M059J (cell line): ENCODE measurements at regions not wholly inside any gene's neighbourhood (a gene's known extent, or its start where the extent isn't known, plus 50 kb on each side); places are given as distances from the start of the nearest gene placed in this dataset.

ENCODE experiments used
- DNase-seq: peaks from one replicate; pipeline ENCODE4 v3.0.0-alpha.2; 2012; ENCODE audit warnings: low read depth

DNA sequence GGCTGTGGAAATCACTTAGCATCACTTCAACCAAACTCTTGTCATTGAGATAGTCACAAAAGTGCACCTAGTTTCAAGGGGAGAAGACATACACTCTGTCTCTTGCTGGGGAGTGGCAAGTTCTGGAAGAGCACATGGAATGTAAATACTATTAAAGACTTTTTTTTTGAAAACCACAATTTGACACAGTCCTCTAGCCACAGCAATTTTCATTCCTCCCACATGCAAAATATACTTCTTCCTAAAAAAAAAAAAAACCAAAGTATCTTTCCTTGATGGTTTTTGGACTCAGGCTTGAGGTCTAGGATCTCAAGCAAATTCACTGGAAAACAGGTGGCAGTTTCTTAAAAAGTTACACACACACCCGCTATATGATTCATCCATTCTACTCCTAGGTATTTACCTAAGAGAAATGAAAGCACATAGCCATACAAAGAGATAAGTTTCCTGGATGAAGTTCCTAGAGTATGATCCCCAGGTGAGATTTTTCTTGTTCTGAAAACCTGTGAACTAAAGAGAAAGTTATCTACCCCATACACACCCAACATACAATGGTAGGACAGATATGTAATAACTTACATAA, 295.8 kb downstream of the SP3 start:
- peak; percentile 48 for DNase-seq

DNA sequence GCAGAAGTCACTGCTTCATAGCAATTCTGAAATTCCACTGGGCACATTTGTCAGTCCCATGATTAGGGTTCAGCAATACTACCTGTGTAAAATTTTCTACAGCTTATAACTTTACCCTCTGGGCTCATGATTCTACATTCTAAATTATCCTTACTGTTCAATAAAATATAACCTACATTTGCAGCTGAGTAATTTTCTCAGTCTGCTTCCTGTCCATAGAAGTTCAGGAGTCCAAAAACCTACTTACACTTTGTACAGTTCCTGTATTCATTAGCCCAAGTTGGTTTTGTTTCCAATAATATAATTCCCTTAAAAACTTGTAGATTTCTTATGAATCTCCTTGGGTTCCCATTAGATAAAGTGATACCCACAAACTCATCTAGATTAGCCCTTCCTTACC, 295.3 kb downstream of the SP3 start:
- no peak for DNase-seq

DNA sequence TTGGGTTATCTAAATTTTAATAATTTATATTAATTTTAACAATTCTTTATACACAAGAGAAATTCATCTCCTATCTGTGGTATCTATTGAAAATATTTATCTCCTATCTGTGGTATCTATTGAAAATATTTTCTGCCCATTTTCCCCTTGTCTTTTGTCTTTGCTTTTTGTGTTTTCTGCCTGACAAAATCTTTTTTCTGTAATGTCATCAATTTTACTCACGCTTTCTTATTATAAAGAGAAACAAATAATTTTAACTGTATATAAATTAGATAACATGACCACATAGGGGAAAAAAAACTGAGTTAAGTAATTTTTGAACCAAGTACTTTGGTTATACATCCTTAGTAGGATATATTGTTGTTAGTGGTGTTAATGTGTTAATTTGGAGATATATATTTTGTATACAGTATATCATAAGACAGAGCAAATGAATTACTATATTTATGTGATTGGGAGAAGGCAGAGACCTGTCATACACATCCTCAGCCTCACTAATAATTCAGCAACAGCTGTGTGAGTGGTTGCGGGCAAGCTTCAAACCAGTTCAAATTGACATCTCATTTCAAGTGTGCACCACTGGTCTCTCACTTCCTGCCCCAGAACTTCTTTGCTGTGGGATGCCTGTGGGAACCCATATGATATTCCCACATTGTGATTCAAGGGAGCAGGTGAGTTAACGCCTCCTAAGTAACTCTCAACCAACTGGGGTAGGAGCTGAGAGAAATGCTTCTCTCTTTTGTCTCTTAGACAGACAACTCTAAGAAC, 292.4 kb downstream of the SP3 start:
- DNase-seq: no peak

DNA sequence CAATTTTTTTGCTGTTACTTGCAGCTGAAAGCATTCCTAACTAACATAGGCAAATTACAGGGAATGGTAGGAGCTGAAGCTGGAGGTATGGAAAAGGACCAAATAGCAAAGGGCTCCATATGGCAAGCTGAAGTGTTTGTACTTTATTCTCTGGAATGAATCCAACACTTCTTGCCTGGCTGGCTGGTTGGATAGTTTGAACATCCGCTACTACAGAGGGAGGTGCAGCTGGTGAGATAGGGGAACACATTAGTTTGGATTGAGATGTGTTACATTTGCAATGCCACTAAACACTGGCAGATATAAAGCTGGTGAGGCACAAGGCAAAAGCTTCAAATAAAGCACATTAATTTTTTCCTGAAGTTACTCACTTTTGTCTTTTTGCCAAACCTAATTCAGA, 291.5 kb downstream of the SP3 start:
- no peak for DNase-seq

DNA sequence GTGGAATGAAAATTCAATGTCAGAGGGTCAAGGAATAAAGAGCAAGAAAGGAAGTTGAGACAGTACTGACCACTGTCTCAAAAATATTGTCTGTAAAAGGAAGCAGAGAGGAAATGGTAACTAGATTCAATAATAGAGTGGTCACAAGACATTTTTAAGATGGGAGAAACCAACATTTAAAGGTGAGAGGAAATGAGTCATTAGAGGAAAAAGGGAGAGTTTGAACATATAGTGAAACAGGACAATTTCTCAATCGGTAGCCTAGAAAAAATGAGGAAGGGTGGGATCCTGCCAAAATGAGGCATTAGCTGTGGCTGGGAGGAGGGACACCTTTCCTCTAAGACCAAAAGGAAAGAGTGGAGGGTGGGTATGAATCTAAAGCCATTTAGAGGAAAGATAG, 288.5 kb downstream of the SP3 start:
- DNase-seq: no peak

DNA sequence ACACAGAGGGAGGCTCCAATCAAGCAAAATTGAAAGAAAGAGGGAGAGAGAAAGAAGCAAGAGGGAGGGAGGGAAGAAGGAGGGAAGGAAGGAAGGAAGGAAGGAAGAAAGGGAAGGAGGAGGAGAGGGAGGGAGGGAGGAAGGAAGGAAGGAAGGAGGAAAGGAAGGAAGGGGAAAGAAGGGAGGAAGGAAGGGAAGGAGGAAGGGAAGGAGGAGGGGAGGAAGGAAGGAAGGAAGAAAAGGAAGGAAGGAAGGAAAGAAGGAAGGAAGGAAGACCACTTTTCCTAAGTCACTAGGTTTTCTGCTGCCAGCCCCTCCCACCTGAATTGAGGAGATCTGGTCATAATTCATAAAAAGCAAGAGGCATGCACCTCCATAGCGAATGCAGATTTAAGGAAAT, 287.0 kb downstream of the SP3 start:
- no peak for DNase-seq

DNA sequence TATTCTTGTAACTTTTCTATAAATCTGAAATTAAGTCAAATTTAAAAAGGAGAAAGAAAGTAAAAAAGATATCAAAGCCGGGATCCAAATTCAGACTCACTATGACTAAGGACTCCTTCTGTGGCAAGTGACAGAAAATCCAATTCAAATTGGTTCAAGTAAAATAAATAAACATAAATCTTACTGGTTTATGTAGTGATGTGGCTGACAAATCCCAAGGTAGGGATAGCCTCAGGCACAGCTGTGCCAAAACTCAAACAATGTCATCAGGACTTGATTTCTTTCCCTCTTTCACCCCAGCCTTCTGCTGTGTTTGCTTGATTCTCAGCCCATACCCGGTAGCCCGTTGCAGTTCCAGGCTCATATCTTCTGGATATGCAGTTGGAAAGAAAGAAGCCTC, 284.6 kb downstream of the SP3 start:
- DNase-seq: peak; percentile 88

DNA sequence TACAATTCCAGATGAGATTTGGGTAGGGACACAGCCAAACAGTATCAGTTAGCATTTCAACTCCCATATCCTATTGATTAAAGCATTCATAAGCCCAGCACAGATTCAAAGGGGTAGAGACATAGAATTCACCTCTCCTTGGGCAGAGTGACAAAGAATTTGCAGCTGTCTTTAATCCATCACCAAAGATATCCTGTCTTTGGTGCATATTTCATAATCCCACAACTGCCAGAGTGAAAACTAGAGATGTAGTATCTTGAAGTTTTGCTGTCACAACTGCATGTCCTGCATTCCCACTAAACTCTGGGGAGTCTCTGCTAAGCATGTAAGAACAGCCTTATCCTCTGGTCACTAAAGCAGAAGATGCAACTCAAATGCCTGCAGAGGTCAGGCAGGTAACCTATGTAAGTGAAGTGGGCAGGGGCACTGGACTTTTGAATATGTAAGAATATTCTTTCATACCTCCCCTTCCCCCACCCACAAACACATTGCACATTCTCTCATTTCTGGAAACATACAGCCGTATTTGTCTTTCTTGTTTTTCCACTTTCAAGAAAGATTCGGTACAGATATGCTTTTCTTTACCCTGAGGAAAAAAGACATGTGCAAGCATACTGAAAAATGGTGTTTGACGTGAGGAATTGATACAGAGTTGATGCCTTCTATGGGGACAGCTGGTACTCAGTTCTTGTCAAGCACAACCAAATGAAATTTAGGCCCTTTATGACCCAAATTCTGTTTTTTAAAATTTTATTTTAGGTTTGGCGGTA, 283.1 kb downstream of the SP3 start:
- DNase-seq: no peak

DNA sequence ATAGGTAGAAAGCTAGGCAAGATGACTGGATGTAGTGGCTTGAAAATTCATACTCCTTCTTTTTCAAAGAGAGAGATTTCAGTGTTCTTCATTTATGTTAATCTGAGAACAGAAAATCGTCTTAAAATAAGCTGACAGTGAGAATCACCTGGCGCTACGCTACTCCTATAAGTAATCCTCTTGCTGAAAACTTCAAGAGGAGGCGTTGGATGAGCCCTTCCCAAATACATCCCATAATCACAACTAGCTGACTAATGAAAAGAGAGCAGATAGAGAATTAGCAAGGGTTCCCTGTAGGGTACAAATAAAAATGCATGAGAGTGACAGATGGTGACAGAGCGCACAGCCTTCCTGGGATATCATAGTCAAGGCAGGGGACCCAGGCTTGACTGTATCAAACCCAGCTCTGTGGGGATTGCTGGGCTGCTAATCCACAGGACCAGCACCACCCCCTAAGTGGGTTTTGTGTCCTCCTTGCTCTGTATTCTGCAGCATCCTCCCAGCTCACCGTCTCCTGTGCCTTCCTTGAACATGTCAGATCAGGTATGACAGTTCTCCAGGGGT, 280.2 kb downstream of the SP3 start:
- DNase-seq: no peak

DNA sequence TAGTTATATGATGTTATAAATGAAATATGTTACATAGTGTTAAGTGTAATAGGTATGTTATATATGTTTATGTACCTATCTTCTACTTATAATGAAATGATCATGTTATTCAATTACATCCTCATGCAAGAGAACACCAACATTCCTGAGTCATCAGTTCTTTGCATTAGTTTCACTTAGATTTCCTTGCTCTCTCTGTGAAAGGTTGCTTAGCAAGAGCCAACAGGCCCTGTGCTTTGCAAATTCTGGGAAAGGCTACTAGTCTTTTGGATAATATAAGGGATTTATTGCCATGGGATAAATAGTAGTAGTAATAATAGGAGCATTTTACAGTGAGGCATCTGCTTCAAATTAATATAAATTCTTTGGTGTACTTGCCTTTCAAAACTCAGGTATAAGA, 274.8 kb downstream of the SP3 start:
- no peak for DNase-seq

DNA sequence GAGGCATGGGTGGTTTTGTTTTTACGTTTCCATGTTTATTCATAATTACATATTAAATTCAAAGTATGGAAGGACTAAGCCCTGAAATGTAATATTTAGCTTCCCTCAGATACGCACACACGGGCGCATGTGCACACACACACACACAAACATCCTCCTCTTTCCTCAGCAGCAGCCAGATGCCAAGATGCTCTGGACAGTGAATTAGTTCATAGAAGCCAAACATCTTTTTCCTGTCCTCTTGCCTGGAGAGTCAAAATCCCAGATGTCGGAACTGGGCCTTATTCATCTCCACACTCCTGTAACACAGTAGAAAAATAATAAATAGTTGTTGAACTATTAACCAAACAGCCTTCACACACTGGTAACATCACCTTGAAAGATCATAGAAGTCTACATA, 273.1 kb downstream of the SP3 start:
- DNase-seq: no peak

DNA sequence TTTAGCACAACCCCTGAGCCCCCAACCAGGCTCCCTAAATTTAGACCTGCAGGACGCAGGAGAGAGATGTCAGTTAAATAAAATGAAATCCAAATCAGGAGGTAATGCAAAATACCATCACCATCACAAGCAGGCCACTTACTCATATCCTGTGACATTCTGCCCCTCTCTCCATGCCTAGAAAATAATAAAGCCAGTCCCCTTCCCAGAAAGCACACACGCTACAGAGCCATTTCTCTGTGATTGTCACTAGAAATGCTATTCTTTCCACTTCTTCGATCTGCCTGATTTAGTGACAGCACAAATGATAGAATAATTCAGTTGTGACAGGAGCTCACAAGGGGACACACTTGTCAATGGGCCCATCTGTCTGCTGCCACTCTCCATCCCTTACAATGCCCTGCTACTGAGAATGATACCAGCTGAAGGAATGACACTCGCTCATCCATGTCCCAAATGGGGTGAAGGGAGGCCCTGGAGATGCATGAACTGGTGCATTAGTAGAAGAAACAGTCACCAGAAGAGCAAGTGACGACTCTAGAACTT, 272.1 kb downstream of the SP3 start:
- DNase-seq: no peak

DNA sequence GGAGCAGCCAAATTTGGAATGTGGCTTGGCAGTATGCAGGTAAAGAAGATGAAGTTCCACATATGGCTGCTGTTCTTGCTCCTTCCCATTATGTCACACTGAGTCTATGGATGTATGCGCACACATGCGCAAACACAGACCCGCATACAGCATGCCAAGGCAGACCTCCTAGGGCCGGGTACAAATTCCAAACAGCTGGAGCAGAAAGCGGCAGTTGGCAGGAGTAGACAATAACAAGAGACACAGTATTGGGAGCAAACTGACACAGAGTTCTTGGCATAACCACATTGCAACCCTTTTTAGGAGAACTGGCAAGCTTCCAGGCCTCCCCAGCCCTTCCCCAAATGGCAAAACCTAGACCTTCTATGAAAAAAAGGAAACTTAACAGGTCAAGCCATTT, 268.9 kb downstream of the SP3 start:
- no peak for DNase-seq

DNA sequence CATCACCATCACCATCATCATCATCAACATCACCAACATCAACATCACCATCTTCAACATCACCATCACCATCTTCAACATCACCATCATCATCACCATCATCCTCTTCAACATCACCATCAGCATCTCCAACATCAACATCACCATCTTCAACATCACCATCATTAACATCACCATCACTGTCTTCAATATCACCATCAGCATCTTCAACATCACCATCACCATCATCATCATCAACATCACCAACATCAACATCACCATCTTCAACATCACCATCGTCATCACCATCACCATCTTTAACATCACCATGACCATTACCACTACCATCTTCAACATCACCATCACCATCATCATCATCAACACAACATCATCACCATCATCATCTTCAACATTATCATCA, 267.2 kb downstream of the SP3 start:
- no peak for DNase-seq

DNA sequence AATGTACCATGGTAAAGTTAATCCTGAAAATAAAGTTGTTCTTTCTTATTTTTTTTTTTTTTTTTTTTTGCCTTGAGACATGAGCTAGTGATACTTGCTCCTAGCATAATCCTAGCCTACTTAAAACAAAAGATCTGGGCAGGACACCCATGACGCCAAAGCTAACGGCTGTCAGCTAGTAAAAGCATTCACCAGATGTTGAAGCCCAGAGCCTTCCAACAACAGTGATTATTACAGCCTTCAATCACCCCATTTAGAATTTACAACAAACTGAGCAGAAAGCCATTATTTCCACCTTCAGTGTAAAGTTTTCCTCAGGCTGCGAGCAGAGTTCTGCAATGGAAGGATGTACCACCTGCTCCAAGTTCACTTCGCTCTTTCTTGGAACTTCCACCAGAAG, 259.5 kb downstream of the SP3 start:
- DNase-seq: no peak

DNA sequence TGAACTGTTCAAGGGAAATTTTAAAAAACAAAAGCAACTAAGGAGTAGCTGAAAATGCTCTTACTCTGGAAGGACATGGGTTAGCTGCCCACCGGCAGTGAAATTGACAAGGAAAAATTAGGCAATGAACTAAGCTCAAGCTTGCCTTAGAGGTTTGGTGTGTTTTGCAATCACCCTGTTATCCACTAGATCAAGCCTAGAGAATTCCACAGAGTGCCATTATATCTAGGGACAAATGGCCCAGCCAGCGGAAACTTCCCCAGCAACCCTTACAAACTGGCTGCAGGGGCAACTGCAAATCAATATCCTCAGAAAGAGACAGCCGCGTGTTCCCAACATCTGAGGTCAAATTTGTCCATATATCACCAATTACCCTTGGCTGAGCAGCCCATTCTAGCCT, 258.2 kb downstream of the SP3 start:
- no peak for DNase-seq

DNA sequence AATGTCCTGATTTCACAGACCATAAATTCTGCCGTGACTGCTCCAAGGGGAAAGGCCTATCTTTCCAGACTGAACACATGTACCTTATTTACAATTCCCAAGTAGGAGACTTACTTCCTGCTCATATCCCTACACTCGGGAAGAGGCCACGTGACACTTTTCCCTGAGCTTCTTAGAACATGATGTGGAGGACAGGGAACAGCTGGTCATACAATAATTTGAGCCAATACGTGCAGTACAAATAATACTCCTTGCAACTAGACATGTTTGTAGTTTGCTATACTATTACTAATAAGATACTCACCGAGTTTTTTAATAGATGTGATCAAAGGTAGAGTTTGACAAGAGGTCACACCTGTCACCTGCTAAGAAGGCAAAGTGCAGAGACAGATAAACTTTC, 256.4 kb downstream of the SP3 start:
- DNase-seq: no peak

DNA sequence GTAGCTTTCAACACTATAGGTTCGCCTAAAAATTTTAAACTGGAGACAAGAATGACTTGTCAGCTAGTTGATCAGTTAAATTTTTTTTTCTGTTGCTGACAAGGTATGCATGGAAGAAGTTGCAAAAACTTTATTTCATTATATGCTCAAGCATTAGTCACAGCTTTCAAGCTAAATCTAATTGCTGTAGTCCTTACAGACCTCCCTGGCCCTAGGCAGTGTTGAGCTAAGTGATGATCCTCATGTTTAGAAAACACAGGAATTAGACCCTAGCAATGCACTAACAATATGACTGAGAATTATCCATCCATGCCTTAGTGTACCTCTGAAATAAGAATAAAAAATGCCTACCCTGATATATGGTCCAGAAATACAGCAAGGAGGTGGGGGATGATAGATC, 253.4 kb downstream of the SP3 start:
- peak; percentile 2 for DNase-seq

DNA sequence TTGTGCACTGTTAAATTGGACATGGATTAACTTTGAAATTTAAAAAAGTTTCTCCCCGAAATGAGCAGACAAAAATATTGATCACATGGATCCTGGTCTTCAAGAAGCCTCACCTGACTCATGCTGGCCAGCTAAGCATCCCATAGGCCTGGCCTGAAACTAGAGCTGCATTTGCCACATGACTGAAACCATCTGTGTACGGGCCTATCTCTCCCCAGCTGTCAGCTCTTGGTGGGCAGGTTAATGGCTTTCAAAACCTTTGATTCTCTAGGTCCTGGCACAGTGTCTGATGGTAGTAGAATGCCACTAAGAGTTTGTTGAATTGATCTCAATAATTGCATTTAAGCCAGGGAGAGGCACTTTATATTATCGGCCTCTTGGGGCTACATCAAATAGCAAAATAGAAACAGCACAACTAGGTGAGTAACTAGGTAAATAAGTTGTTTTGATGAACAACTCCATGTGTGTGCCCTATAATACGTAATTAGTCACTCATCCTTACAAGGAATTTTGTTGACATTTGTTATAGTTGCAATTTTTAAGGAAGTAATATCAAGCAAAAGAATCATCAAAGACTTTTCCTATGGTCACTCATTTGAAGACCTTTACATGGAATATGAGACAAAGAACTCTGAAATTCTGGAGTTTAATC, 251.1 kb downstream of the SP3 start:
- DNase-seq: no peak

DNA sequence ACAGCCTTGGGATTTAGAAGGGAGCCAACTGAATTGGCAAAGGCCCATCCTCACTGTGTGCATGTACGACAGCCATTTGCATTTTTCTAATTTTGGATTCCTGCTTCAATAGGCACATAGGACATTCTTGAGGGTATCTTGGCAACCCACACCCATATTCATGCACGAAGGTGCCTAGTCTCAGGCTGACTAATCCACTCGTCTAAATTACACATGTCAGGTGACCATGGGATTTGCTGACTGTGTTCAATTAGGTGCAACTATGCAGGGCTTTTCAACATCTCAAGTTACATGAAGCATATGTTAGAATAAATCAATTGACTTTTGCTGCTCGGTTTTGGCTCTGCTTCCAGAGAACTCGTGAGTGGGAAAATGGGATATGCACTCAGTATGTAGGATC, 249.7 kb downstream of the SP3 start:
- peak; percentile 49 for DNase-seq

DNA sequence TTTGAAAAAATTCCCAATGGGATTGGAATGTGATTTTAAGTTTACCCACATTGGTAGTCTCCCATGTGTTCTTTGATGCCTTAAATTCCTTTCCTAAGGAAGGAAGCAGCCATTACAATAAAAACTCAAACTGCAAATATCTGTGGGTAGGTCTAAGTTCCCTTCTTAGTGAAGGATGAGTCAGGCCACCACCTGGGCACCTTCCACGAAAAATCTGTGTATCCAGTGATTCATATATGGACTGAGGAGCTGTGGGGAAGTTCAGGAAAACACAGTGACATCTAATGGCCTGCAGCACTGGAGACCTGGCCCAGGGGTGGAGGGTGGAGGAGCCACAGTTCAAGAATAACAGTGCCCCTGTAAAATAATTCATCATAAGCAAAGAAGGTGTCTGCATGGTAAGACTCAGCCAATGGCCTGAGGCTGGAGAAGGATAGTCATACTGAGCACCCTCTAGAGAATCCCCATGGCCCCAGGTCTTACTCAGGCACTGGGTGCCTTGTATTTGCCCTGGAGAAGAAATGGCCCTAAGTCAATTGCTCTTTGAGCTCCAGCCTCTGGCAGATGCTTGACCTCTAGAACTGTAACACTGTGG, 248.6 kb downstream of the SP3 start:
- peak; percentile 50 for DNase-seq

DNA sequence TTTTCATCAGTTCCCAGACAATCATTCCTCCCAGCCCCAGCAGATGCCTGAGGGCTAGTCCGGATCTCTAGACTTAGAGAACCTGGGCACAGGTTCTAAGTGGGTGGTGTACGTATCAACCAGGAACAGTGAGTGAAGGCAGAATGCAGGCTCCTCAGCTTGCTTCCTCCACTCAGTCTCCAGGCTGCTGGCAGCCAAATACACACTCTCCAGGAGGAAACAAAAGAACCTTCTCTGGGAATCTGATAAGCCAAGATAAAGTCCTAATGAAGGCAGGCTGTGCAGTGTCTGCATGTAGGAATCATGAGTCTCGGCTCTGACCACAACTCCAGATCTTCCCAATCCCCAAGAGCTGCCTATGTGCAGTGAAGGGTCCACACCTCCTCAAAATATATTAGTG, 245.7 kb downstream of the SP3 start:
- DNase-seq: no peak
